ENCODE measurements at regions not wholly inside any gene's neighbourhood (a gene's known extent, or its start where the extent isn't known, plus 50 kb on each side); places are given as distances from the start of the nearest gene placed in this dataset.

DNA sequence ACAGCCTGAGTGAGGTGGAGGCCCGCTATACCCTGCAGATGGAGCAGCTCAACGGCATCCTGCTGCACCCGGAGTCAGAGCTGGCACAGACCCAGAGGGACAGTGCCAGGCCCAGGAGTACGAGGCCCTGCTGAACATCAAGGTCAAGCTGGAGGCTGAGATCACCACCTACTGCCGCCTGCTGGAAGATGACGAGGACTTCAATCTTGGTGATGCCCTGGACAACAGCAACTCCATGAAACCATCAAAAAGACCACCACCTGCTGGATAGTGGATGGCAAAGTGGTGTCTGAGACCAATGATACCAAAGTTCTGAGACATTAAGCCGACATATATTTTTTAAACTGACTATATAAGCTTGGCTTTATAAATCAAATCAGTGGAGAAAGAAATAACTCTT is 73.3 kb upstream of the HHIP start:
- Histone ChIP-seq H3K9me3 (ENCODE audit: control insufficient read depth, insufficient read depth, low read length) (no peaks in the 10 kb centered on the region), H3K4me2 (ENCODE audit: low read length) (no peak overlapping the region), H3K79me2 (ENCODE audit: control insufficient read depth, low read length) (no peaks in the 10 kb centered on the region), H3K4me3 (ENCODE audit: low read length) (no peak overlapping the region), H3K27me3 (ENCODE audit: control insufficient read depth, low read length) (0 out of 2 replicates have a peak, but pooled peaks cover 3% of the 10 kb centered on the region), H3F3A (ENCODE audit: control insufficient read depth, insufficient read depth) (no peaks in the 10 kb centered on the region), H3K9me2 (replicated peaks; ENCODE audit: control insufficient read depth, low read length) (no peaks in the 10 kb centered on the region), H3K27ac (ENCODE audit: low read depth, low read length) (no peak overlapping the region), H4K20me1 (ENCODE audit: control insufficient read depth, insufficient read depth, low read depth, low read length) (no peaks in the 10 kb centered on the region), H3K4me1 (ENCODE audit: control insufficient read depth, low read length) (no peaks in the 10 kb centered on the region), H3K36me3 (ENCODE audit: control insufficient read depth, low read length) (no peaks in the 10 kb centered on the region)
- TF ChIP-seq, protein P1, sequence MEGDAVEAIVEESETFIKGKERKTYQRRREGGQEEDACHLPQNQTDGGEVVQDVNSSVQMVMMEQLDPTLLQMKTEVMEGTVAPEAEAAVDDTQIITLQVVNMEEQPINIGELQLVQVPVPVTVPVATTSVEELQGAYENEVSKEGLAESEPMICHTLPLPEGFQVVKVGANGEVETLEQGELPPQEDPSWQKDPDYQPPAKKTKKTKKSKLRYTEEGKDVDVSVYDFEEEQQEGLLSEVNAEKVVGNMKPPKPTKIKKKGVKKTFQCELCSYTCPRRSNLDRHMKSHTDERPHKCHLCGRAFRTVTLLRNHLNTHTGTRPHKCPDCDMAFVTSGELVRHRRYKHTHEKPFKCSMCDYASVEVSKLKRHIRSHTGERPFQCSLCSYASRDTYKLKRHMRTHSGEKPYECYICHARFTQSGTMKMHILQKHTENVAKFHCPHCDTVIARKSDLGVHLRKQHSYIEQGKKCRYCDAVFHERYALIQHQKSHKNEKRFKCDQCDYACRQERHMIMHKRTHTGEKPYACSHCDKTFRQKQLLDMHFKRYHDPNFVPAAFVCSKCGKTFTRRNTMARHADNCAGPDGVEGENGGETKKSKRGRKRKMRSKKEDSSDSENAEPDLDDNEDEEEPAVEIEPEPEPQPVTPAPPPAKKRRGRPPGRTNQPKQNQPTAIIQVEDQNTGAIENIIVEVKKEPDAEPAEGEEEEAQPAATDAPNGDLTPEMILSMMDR (IDR thresholded peaks at IDR 0.05; ENCODE audit: low read depth, low read length, poor library complexity, severe bottlenecking): peak; percentile 14
- TF ChIP-seq EZH2phosphoT487 (IDR thresholded peaks at IDR 0.05; ENCODE audit: borderline replicate concordance, low read length): no peak

DNA sequence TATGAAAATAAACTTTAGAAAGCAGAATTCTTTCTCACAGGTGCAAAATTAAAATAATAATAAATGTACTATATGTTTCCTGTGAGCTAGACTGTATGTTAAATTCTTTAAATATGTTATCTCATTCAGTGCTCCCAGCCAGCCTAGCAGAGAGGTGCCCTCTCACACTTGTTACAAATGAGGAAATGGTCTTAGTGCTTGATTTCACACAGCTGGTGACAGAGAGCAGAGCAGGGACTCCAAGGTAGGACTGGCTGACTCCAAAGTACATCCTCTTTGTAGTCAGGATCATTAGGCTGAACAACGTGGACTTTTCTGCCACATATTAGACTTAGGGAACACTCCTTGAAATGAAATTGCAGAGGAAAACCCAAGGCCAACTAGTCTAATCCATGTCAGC is 72.0 kb upstream of the HHIP start:
- no peak overlapping the region for H3K4me2 ChIP-seq (ENCODE audit: low read length)
- H3K27ac ChIP-seq (ENCODE audit: low read depth, low read length): no peak overlapping the region
- no peak for TF ChIP-seq EZH2phosphoT487 (IDR thresholded peaks at IDR 0.05; ENCODE audit: borderline replicate concordance, low read length)
- TF ChIP-seq, protein P1 (IDR thresholded peaks at IDR 0.05; ENCODE audit: low read depth, low read length, poor library complexity, severe bottlenecking): no peak
- H4K20me1 ChIP-seq (ENCODE audit: control insufficient read depth, insufficient read depth, low read depth, low read length): no peaks in the 10 kb centered on the region
- no peaks in the 10 kb centered on the region for H3F3A ChIP-seq (ENCODE audit: control insufficient read depth, insufficient read depth)
- H3K9me2 ChIP-seq (replicated peaks; ENCODE audit: control insufficient read depth, low read length): no peaks in the 10 kb centered on the region
- H3K79me2 ChIP-seq (ENCODE audit: control insufficient read depth, low read length): no peaks in the 10 kb centered on the region
- no peaks in the 10 kb centered on the region for H3K4me1 ChIP-seq (ENCODE audit: control insufficient read depth, low read length)
- no peaks in the 10 kb centered on the region for H3K9me3 ChIP-seq (ENCODE audit: control insufficient read depth, insufficient read depth, low read length)
- 0 out of 2 replicates have a peak, but pooled peaks cover 3% of the 10 kb centered on the region for H3K27me3 ChIP-seq (ENCODE audit: control insufficient read depth, low read length)
- no peak overlapping the region for H3K4me3 ChIP-seq (ENCODE audit: low read length)
- no peaks in the 10 kb centered on the region for H3K36me3 ChIP-seq (ENCODE audit: control insufficient read depth, low read length)

DNA sequence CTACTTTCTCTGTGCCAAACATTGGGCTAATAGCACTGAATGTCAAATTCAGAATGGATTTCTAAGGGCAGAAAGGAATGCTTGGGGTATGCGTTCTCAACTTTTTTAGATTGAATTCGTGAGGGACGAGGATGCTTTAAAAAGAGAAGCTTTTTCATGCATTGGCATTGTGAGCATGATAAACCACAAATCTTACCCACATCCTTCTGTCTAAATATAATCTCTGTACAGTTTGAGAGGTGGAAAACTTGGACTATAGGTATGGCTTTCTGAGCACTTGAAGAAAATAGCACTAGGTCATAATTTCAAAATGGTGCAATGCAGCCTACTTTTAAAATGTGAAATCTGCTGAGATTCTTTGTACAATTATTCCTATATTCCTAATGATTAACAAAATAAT is 71.4 kb upstream of the HHIP start:
- Histone ChIP-seq H3K9me3 (ENCODE audit: control insufficient read depth, insufficient read depth, low read length) (no peaks in the 10 kb centered on the region), H3K27me3 (ENCODE audit: control insufficient read depth, low read length) (0 out of 2 replicates have a peak, but pooled peaks cover 3% of the 10 kb centered on the region), H3K4me3 (ENCODE audit: low read length) (no peak overlapping the region), H3K4me2 (ENCODE audit: low read length) (no peak overlapping the region), H3K79me2 (ENCODE audit: control insufficient read depth, low read length) (no peaks in the 10 kb centered on the region), H3F3A (ENCODE audit: control insufficient read depth, insufficient read depth) (no peaks in the 10 kb centered on the region), H3K27ac (ENCODE audit: low read depth, low read length) (no peak overlapping the region), H3K9me2 (replicated peaks; ENCODE audit: control insufficient read depth, low read length) (no peaks in the 10 kb centered on the region), H3K4me1 (ENCODE audit: control insufficient read depth, low read length) (no peaks in the 10 kb centered on the region), H3K36me3 (ENCODE audit: control insufficient read depth, low read length) (no peaks in the 10 kb centered on the region), H4K20me1 (ENCODE audit: control insufficient read depth, insufficient read depth, low read depth, low read length) (no peaks in the 10 kb centered on the region)
- TF ChIP-seq, protein P1 (IDR thresholded peaks at IDR 0.05; ENCODE audit: low read depth, low read length, poor library complexity, severe bottlenecking): no peak
- TF ChIP-seq EZH2phosphoT487 (IDR thresholded peaks at IDR 0.05; ENCODE audit: borderline replicate concordance, low read length): no peak

Data from DOHH2 (cell line).